ENCODE measurements at regions not wholly inside any gene's neighbourhood (a gene's known extent, or its start where the extent isn't known, plus 50 kb on each side); places are given as distances from the start of the nearest gene placed in this dataset.

- in situ Hi-C loops (cut with HindIII; ENCODE audit: low pct_unique_long_range_greater_than_20kb, low sequenced_read_pairs), result no loop called here
- POLR2A ChIA-PET, result no interaction called here
- TF ChIP-seq TCF7L2 (IDR thresholded peaks at IDR 0.05; ENCODE audit: low read depth, low read length) (no peak), POLR2AphosphoS5 (IDR thresholded peaks at IDR 0.05; ENCODE audit: low read depth, low read length) (no peak), CTCF (IDR thresholded peaks at IDR 0.05) (no peak), SIN3A (IDR thresholded peaks at IDR 0.05; ENCODE audit: borderline replicate concordance, insufficient read depth, low read depth, low read length) (no peak)
- TF ChIP-seq, protein P1, sequence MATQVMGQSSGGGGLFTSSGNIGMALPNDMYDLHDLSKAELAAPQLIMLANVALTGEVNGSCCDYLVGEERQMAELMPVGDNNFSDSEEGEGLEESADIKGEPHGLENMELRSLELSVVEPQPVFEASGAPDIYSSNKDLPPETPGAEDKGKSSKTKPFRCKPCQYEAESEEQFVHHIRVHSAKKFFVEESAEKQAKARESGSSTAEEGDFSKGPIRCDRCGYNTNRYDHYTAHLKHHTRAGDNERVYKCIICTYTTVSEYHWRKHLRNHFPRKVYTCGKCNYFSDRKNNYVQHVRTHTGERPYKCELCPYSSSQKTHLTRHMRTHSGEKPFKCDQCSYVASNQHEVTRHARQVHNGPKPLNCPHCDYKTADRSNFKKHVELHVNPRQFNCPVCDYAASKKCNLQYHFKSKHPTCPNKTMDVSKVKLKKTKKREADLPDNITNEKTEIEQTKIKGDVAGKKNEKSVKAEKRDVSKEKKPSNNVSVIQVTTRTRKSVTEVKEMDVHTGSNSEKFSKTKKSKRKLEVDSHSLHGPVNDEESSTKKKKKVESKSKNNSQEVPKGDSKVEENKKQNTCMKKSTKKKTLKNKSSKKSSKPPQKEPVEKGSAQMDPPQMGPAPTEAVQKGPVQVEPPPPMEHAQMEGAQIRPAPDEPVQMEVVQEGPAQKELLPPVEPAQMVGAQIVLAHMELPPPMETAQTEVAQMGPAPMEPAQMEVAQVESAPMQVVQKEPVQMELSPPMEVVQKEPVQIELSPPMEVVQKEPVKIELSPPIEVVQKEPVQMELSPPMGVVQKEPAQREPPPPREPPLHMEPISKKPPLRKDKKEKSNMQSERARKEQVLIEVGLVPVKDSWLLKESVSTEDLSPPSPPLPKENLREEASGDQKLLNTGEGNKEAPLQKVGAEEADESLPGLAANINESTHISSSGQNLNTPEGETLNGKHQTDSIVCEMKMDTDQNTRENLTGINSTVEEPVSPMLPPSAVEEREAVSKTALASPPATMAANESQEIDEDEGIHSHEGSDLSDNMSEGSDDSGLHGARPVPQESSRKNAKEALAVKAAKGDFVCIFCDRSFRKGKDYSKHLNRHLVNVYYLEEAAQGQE (IDR thresholded peaks at IDR 0.05; ENCODE audit: insufficient read depth in 1 of 2, low read depth in 2 of 2, low read length in 1 of 2), result no peak
Measured at GRCh38 chr5:173691931-173692330, 75.5 kb upstream of the BOD1 start.

DNA sequence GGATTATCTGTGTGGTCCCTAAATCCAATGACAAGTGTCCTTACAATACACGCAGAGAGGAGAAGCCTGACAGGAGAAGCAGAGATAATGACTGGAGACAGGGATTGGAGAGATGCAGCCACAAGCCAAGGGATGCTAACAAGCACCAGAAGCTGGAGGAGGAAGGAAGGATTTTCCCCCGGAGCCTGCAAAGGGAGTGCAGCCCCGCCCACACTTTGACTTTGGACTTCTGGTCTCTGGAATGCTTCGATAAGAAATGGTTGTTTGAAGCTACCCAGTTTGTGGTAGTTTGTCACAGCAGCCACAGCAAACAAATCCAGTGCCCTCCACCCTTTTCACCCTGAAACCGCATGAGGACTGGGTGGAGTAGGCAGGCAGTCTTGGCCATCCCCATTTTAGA is 77.2 kb upstream of the BOD1 start:
- ATAC-seq (no peak), DNase-seq (ENCODE audit: low read depth, low spot score) (no peak)
- Histone ChIP-seq H3K36me3 (ENCODE audit: control insufficient read depth, insufficient read depth, low read length) (no peaks in the 10 kb centered on the region), H3K9me3 (ENCODE audit: control insufficient read depth, insufficient read depth, low read depth, low read length) (no peaks in the 10 kb centered on the region), H3K27ac (ENCODE audit: low read length) (no peak overlapping the region), H3K27me3 (ENCODE audit: control insufficient read depth, insufficient read depth, low read length) (no peaks in the 10 kb centered on the region), H3K4me3 (ENCODE audit: low read depth in 2 of 2, low read length in 2 of 2) (no peak overlapping the region), H3K4me1 (ENCODE audit: control insufficient read depth, insufficient read depth, low read length) (no peaks in the 10 kb centered on the region)
- no TSS peak for BruUV-seq (replicated peaks)
- no peak for TF ChIP-seq POLR2AphosphoS5 (IDR thresholded peaks at IDR 0.05; ENCODE audit: low read depth, low read length)
- TF ChIP-seq CTCF (IDR thresholded peaks at IDR 0.05), result no peak
- TF ChIP-seq, protein P1 (IDR thresholded peaks at IDR 0.05; ENCODE audit: insufficient read depth in 1 of 2, low read depth in 2 of 2, low read length in 1 of 2), result no peak
- no peak for TF ChIP-seq SIN3A (IDR thresholded peaks at IDR 0.05; ENCODE audit: borderline replicate concordance, insufficient read depth, low read depth, low read length)
- no peak for TF ChIP-seq TCF7L2 (IDR thresholded peaks at IDR 0.05; ENCODE audit: low read depth, low read length)
- ChIA-PET POLR2A (no interaction called here), CTCF (no interaction called here)
- intact Hi-C loops (cut with micrococcal nuclease; ENCODE audit: unreplicated experiment), result no loop called here
- in situ Hi-C loops (cut with HindIII; ENCODE audit: low pct_unique_long_range_greater_than_20kb, low sequenced_read_pairs), result no loop called here

More at GRCh38 chr5:173691931-173692330, 75.5 kb upstream of the BOD1 start:
- CTCF ChIA-PET, result interaction anchor here (0.7 kb wide), 2 partner anchors 50 to 226 kb away, joined by 3 to 6 read pairs; no protein-coding TSS in a partner anchor
- H3K36me3 ChIP-seq (ENCODE audit: control insufficient read depth, insufficient read depth, low read length), result no peaks in the 10 kb centered on the region
- H3K4me1 ChIP-seq (ENCODE audit: control insufficient read depth, insufficient read depth, low read length), result no peaks in the 10 kb centered on the region
- no peak for ATAC-seq
- no TSS peak for BruUV-seq (replicated peaks)
- no peak overlapping the region for H3K4me3 ChIP-seq (ENCODE audit: low read depth in 2 of 2, low read length in 2 of 2)
- intact Hi-C loops (cut with micrococcal nuclease; ENCODE audit: unreplicated experiment), result no loop called here
- no peak for DNase-seq (ENCODE audit: low read depth, low spot score)
- H3K27me3 ChIP-seq (ENCODE audit: control insufficient read depth, insufficient read depth, low read length), result no peaks in the 10 kb centered on the region
- H3K9me3 ChIP-seq (ENCODE audit: control insufficient read depth, insufficient read depth, low read depth, low read length), result no peaks in the 10 kb centered on the region
- no peak overlapping the region for H3K27ac ChIP-seq (ENCODE audit: low read length)
